Right lobe of liver (tissue), 4 donors: ENCODE measurements at regions not wholly inside any gene's neighbourhood (a gene's known extent, or its start where the extent isn't known, plus 50 kb on each side); places are given as distances from the start of the nearest gene placed in this dataset.
"Not testable (repeated sequence)": the region's sequence is repeated elsewhere in the genome, so short reads cannot be mapped to it uniquely, and the experiment has no call there.

Source experiments
- POLR2A ChIP-seq: fragments of 450-650 bp; IDR thresholded peaks from one replicate; pipeline ENCODE4 v1.6.1; 2017; ENCODE audit warnings: antibody characterized with exemption, mild to moderate bottlenecking
- TF ChIP-seq, protein P1 (sequence below), 4 donors: fragments of 200-600 bp in 3 of 4; fragments of 450-650 bp in 1 of 4; IDR thresholded peaks; one replicate each; pipeline versions ENCODE4 v1.5.1 to v1.8.0; 2016 to 2022; ENCODE audit warnings: antibody characterized with exemption in 4 of 4, mild to moderate bottlenecking in 2 of 4
- donor health status: DM: no; HTN: no; CAD: no.
- donor health status: DM: no; HTN: no; CAD: no.
- donor health status: DM: no; HTN: yes; CAD: no.

DNA sequence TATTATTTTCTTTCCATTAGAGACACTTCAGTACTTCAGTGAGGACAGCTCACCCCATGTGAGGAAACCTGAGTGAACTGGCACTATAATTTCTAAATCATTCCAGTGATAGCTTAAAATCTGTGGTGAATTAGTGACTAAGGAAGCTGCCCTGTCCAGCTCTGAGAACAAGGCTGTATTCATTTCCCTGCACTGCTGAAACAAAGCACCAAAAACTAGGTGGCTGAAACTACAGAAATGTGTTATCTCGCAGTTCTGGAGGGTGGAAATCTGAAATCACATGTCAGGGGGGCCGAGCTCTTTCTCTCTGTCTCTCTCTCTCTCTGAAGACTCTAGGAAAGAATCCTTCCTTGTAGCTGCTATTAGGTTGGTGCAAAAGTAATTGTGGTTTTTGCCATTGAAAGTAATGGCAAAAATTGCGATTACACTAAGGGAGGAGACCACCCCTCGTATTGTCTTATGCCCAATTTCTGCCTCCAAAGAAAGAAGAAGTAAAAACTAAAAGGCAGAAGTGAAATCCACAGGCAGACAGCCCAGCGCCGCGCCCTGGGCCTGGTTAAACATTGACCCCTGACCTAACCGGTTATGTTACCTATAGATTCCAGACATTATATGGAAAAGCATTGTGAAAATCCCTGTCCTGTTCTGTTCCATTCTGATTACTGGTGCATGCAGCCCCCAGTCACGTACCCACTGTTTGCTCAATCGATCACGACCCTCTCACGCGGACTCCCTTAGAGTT is 153.0 kb upstream of the LRRN1 start:
- TF ChIP-seq, protein P1, sequence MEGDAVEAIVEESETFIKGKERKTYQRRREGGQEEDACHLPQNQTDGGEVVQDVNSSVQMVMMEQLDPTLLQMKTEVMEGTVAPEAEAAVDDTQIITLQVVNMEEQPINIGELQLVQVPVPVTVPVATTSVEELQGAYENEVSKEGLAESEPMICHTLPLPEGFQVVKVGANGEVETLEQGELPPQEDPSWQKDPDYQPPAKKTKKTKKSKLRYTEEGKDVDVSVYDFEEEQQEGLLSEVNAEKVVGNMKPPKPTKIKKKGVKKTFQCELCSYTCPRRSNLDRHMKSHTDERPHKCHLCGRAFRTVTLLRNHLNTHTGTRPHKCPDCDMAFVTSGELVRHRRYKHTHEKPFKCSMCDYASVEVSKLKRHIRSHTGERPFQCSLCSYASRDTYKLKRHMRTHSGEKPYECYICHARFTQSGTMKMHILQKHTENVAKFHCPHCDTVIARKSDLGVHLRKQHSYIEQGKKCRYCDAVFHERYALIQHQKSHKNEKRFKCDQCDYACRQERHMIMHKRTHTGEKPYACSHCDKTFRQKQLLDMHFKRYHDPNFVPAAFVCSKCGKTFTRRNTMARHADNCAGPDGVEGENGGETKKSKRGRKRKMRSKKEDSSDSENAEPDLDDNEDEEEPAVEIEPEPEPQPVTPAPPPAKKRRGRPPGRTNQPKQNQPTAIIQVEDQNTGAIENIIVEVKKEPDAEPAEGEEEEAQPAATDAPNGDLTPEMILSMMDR (IDR thresholded peaks at IDR 0.05): not testable (repeated sequence)
- not testable (repeated sequence) for TF ChIP-seq POLR2A
